ENCODE measurements at regions not wholly inside any gene's neighbourhood (a gene's known extent, or its start where the extent isn't known, plus 50 kb on each side); places are given as distances from the start of the nearest gene placed in this dataset.

GRCh38 chr12:34526946-34527345 is 504.6 kb downstream of the ALG10 start:
- Histone ChIP-seq H3K9me3 (replicated peaks) (peaks cover 39% of the 10 kb centered on the region), H3K36me3 (no peaks in the 10 kb centered on the region)
- intact Hi-C loops (cut with micrococcal nuclease), result no loop called here

GRCh38 chr12:34547276-34547675 is 525.0 kb downstream of the ALG10 start:
- H3K27ac ChIP-seq (replicated peaks), result no peak overlapping the region
- H3K4me1 ChIP-seq, result no peaks in the 10 kb centered on the region
- H3K9me3 ChIP-seq (replicated peaks), result peaks cover 100% of the 10 kb centered on the region
- no peaks in the 10 kb centered on the region for H3K36me3 ChIP-seq
- intact Hi-C loops (cut with micrococcal nuclease), result no loop called here
- H3K27me3 ChIP-seq (ENCODE audit: low read depth), result no peaks in the 10 kb centered on the region
- no peak for TF ChIP-seq CTCF (IDR thresholded peaks at IDR 0.05; ENCODE audit: borderline replicate concordance)
- no peak overlapping the region for H3K4me3 ChIP-seq
- no peak for DNase-seq

More at GRCh38 chr12:34526946-34527345, 504.6 kb downstream of the ALG10 start:
- no peak for DNase-seq
- Histone ChIP-seq H3K4me3 (no peak overlapping the region), H3K4me1 (no peaks in the 10 kb centered on the region), H3K27me3 (ENCODE audit: low read depth) (no peaks in the 10 kb centered on the region), H3K27ac (replicated peaks) (no peak overlapping the region)
- TF ChIP-seq CTCF (IDR thresholded peaks at IDR 0.05; ENCODE audit: borderline replicate concordance), result no peak

GRCh38 chr12:34591966-34592365 is 569.7 kb downstream of the ALG10 start:
- Histone ChIP-seq H3K36me3 (no peaks in the 10 kb centered on the region), H3K9me3 (replicated peaks) (peaks cover 100% of the 10 kb centered on the region), H3K27ac (replicated peaks) (no peak overlapping the region), H3K4me3 (no peak overlapping the region), H3K27me3 (ENCODE audit: low read depth) (no peaks in the 10 kb centered on the region), H3K4me1 (no peaks in the 10 kb centered on the region)
- intact Hi-C loops (cut with micrococcal nuclease), result no loop called here
- DNase-seq, result no peak
- no peak for TF ChIP-seq CTCF (IDR thresholded peaks at IDR 0.05; ENCODE audit: borderline replicate concordance)

- Histone ChIP-seq H3K36me3 (no peaks in the 10 kb centered on the region), H3K4me1 (no peaks in the 10 kb centered on the region), H3K27me3 (ENCODE audit: low read depth) (peaks cover 8% of the 10 kb centered on the region), H3K4me3 (no peak overlapping the region), H3K27ac (replicated peaks) (no peak overlapping the region), H3K9me3 (replicated peaks) (peaks cover 100% of the 10 kb centered on the region)
- TF ChIP-seq CTCF (IDR thresholded peaks at IDR 0.05; ENCODE audit: borderline replicate concordance), result no peak
- intact Hi-C loops (cut with micrococcal nuclease), result no loop called here
- DNase-seq, result no peak
Measured at GRCh38 chr12:34595749-34596733, 573.7 kb downstream of the ALG10 start.

GRCh38 chr12:34597548-34598351 is 575.5 kb downstream of the ALG10 start:
- Histone ChIP-seq H3K27me3 (ENCODE audit: low read depth) (peaks cover 8% of the 10 kb centered on the region), H3K4me3 (no peak overlapping the region), H3K36me3 (no peaks in the 10 kb centered on the region), H3K27ac (replicated peaks) (no peak overlapping the region), H3K4me1 (no peaks in the 10 kb centered on the region), H3K9me3 (replicated peaks) (peaks cover 100% of the 10 kb centered on the region)
- no peak for TF ChIP-seq CTCF (IDR thresholded peaks at IDR 0.05; ENCODE audit: borderline replicate concordance)
- intact Hi-C loops (cut with micrococcal nuclease), result no loop called here
- DNase-seq, result no peak

All from left ventricle myocardium inferior (tissue), 1 donor.